CD4-positive, alpha-beta T cell treated with Interleukin-10 for 1 hour (primary cell): ENCODE measurements at regions not wholly inside any gene's neighbourhood (a gene's known extent, or its start where the extent isn't known, plus 50 kb on each side); places are given as distances from the start of the nearest gene placed in this dataset.

Source experiments
- DNase-seq: peaks from one replicate; pipeline ENCODE4 v3.0.0-alpha.2; 2020

GRCh38 chr3:25056036-25056755, 371.9 kb upstream of the RARB start:
- no peak for DNase-seq

GRCh38 chr3:25056803-25057351, 371.2 kb upstream of the RARB start:
- no peak for DNase-seq

GRCh38 chr3:25057379-25057778, 370.7 kb upstream of the RARB start:
- no peak for DNase-seq

DNA sequence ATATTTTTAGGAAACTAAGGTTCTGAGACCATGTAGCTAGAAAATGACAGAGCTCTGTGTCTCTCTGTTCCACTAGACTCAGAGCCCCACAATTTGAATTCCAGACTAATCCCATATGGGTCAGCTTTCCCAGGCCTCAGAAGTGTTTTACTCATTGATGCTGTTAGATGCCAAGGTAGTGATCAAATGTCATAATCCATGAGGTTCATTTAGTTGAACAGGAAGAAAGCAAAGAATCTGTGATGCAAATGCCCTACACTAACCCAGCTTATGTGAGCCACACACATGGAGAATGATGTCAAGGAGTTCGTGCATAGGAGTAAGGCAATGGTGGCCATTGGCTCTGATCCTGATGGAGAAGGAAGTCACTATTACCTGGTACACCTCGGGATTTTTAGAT, 363.4 kb upstream of the RARB start:
- DNase-seq: no peak

- no peak for DNase-seq
Observed at GRCh38 chr3:25069970-25070369, 358.1 kb upstream of the RARB start.

- DNase-seq: no peak
Observed at GRCh38 chr3:25071846-25072245, 356.2 kb upstream of the RARB start.

DNA sequence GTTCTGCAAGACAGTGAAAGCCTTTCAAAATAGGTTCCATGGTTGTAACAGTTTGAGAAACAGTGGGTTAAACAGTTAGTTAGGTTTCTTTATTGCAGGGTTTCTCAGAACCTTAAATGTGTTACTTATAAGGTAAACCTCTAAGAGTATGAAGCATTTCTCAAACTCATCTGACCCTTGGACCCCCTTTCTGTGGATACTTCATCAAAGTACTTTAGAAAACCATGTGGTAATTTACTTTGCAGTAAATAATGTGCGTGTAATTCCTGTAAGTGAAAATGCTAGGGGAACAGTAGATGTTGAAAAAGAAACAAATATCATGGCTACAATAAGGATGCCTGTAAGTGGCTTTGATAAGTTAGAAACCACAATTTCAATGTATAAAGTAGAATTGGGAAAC, 354.6 kb upstream of the RARB start:
- DNase-seq: no peak

GRCh38 chr3:25074149-25074548, 353.9 kb upstream of the RARB start:
- DNase-seq: no peak

- DNase-seq: no peak
Observed at GRCh38 chr3:25080461-25080860, 347.6 kb upstream of the RARB start.

DNA sequence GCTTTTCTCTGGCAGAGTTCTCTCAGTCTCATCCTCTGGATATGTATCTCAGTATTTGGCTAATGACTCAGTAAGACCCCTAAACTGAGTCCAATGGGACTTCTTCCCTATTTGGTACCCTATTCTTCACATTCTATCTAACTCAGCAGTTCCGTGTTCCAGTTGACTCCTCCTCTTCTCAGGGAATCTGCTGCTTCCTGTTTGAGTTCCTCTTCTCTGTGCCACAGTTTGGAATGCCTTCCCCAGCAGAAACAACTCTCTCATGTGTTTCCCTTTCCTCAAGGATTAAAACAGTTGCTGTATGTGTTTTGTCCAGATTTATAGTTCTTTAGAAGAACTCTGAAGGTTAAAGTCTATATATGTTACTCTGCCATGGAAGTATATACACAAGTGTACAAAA, 344.0 kb upstream of the RARB start:
- no peak for DNase-seq

DNA sequence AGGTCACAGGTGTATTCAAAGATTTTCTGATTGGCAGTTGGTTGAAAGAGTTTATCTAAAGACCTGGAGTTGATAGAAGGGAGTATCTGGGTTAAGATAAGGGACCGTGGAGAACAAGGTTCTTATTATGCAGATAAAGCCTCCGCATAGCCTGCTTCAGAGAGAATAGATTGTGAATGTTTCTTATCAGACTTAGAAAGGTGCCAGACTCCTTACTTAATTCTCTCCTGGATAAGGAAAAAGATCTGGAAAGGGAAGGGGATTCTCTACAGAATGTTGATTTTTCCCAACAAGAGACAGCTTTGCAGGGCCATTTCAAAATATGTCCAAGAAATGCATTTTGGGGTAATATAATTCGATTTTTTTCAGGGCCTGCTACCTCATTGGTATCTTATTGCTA, 341.3 kb upstream of the RARB start:
- no peak for DNase-seq

- DNase-seq: no peak
Observed at GRCh38 chr3:25088284-25088683, 339.8 kb upstream of the RARB start.

- DNase-seq: no peak
Observed at GRCh38 chr3:25090698-25091453, 337.2 kb upstream of the RARB start.

DNA sequence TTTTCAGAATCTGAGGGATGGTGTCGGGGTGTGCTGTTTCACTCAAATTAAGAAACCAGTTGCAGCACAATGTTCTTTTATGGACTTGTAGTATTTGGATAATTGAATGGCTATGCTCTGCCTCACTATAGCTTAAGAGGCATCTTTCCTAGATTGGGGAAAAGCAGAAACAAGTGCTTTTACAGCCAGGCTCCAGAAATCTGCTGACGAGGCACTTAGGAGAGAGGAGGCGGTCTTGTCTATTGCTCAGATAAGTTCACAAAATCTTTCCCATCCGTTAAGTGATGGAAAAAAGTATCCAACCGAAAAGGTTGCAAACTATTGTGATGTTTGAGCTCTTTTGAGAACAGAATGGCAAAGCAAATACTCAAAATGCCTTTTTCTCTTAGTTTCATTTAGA, 336.1 kb upstream of the RARB start:
- no peak for DNase-seq

DNA sequence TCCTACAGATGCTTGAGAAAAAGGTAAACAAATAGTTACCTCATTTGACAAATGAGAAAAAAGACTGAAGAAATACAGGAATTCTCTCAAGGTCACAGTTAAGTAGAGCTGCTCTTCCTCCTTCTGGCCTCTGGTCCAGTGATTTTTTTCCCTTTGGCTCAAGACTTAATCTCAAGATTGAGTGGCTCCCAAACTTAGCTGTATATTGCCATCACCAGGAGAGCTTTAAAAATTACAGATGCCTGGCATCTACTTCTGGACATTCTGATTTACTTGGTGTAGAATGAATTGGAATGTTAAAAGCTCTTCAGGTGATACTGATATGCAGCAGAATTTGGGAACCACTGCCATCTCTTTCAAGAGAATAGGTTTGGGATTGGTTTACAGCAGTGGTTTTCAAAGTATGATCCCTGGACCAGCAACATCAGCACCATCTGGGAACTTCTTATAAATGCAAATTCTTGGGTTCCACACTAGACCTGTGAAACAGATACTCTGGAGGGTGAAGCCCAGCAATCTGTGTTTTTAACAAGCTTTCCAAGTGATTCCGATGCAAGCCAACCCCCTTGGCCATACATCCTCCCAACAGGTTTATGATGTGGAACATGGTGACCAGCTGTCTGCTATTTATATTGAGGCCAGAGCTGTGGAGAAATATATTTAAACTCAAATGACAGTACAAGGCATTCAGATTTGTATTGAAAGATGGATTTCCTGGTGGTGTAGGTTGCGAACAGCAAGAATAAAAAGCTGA, 333.0 kb upstream of the RARB start:
- DNase-seq: no peak

DNA sequence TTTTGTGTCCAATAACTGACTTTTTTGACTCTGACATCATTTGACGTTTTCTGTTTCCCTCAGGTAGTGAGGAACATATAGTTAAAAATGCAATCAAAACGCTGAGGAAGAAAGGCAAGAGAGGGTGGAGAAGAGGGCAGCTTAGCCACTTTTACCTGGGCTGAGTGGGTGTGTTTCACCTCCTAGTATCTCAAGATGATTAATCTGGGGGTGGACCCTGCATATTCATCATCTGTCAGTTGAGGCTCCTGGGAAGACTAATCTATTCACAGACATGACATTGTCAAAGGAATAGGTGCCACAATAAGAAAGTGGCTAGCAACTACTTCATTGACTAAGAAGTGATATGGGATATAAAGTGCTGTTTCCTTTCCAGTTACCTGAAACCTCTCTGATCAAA, 331.5 kb upstream of the RARB start:
- no peak for DNase-seq

GRCh38 chr3:25097023-25097422, 331.0 kb upstream of the RARB start:
- DNase-seq: no peak

GRCh38 chr3:25099666-25100065, 328.4 kb upstream of the RARB start:
- no peak for DNase-seq

DNA sequence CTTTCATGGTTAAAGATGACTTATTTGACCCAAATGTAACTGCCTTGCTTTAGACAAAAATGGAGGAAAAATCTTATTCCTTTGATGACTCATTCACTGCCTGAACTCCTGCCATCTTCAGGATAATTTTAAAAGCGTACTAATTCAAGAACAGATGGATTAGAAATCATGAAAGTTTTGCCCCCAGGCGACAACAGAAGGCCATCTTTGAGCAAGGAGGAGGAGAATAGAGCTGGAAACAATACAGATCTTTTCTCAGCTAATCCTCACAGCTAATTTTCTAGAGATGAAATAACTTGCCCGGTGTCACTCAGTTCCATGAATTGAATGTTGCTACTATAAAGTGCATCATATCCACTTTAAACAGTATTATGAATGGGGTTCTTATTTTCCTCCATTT, 324.7 kb upstream of the RARB start:
- no peak for DNase-seq

- DNase-seq: no peak
Observed at GRCh38 chr3:25107918-25108617, 320.0 kb upstream of the RARB start.

DNA sequence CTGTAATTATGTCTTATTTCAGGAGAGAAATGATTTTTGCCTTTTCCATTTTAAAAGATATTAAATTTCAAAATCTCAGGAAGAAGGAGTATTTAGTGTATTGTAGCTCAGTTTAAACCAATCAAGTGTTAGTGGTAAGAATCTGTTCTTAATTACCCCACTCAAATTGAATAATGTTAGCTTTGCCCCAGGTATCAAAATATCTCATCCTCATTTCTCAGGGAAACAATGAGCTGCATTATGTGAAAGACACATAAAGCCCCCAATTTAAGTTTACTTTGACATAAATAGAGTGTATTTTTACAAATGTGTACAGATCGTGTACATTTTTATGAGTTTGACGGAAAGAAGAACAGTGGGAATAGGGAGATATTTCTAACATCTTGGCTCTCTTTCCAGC, 317.4 kb upstream of the RARB start:
- no peak for DNase-seq

DNA sequence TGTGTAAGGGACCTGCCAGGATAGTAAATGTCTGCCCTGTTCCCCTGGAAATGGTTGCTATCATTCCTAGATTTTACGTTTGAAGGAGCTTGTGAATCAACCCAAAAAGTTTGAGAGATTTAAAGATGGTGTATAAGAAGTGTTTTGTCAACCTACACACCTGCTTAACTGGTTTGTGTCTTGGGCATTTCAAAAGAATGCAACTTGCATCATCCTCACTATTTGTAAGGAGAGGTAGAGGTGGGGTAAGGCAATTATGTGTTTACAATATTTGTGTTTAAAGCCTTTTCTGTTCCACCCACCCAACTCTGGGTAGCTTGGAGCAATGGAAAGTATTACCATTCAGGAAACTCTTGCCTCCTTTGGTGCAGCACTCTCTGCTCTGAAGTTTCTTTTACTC, 314.2 kb upstream of the RARB start:
- no peak for DNase-seq

GRCh38 chr3:25114532-25114931, 313.5 kb upstream of the RARB start:
- no peak for DNase-seq
